AG10803 (cell line): ENCODE measurements at regions not wholly inside any gene's neighbourhood (a gene's known extent, or its start where the extent isn't known, plus 50 kb on each side); places are given as distances from the start of the nearest gene placed in this dataset.

Experiments used
- DNase-seq: peaks from one replicate; pipeline ENCODE4 v3.0.0; 2010; ENCODE audit warnings: low read depth
- H3K4me3 ChIP-seq: 2 replicates; pipeline ENCODE4 v1.5.1; 2011; ENCODE audit warnings: mild to moderate bottlenecking, low read length, control low read depth
- CTCF ChIP-seq: conservative IDR thresholded peaks from 2 replicates; pipeline ENCODE4 v1.5.1; 2011; ENCODE audit warnings: mild to moderate bottlenecking, low read length, control low read depth, inconsistent platforms

GRCh38 chr12:22765421-22766130 is 140.6 kb downstream of the ETNK1 start:
- no peak overlapping the region for H3K4me3 ChIP-seq
- no peak for TF ChIP-seq CTCF
- DNase-seq: no peak

GRCh38 chr12:22766911-22767420 is 142.0 kb downstream of the ETNK1 start:
- no peak for DNase-seq
- H3K4me3 ChIP-seq: no peak overlapping the region
- TF ChIP-seq CTCF: no peak

GRCh38 chr12:22781339-22781738 is 156.4 kb downstream of the ETNK1 start:
- TF ChIP-seq CTCF: no peak
- DNase-seq: no peak
- no peak overlapping the region for H3K4me3 ChIP-seq

- TF ChIP-seq CTCF: no peak
- DNase-seq: no peak
- H3K4me3 ChIP-seq: no peak overlapping the region
Measured at GRCh38 chr12:22787557-22787956, 162.6 kb downstream of the ETNK1 start.

GRCh38 chr12:22788913-22789312 is 163.9 kb downstream of the ETNK1 start:
- TF ChIP-seq CTCF: no peak
- no peak overlapping the region for H3K4me3 ChIP-seq
- DNase-seq: no peak

GRCh38 chr12:22792138-22792537 is 167.2 kb downstream of the ETNK1 start:
- H3K4me3 ChIP-seq: no peak overlapping the region
- no peak for DNase-seq
- no peak for TF ChIP-seq CTCF

GRCh38 chr12:22794017-22794416 is 169.0 kb downstream of the ETNK1 start:
- TF ChIP-seq CTCF: no peak
- no peak for DNase-seq
- H3K4me3 ChIP-seq: no peak overlapping the region
